Mucosa of stomach (tissue), 1 donor: ENCODE measurements at regions not wholly inside any gene's neighbourhood (a gene's known extent, or its start where the extent isn't known, plus 50 kb on each side); places are given as distances from the start of the nearest gene placed in this dataset.

Source experiments
- H3K27me3 ChIP-seq: one replicate; pipeline ENCODE4 v1.7.0; 2013; ENCODE audit warnings: mild to moderate bottlenecking, low read length; ENCODE audit not compliant: control insufficient read depth, insufficient read depth
- H3K36me3 ChIP-seq: one replicate; pipeline ENCODE4 v1.7.0; 2013; ENCODE audit warnings: low read length; ENCODE audit not compliant: control insufficient read depth, insufficient read depth
- H3K4me1 ChIP-seq: one replicate; pipeline ENCODE4 v1.7.0; 2013; ENCODE audit warnings: mild to moderate bottlenecking, low read length; ENCODE audit not compliant: control insufficient read depth, insufficient read depth
- H3K4me3 ChIP-seq: one replicate; pipeline ENCODE4 v1.7.0; 2013; ENCODE audit warnings: low read length
- H3K9ac ChIP-seq: one replicate; pipeline ENCODE4 v1.7.0; 2013; ENCODE audit warnings: mild to moderate bottlenecking, low read length, moderate library complexity
- H3K9me3 ChIP-seq: one replicate; pipeline ENCODE4 v1.7.0; 2013; ENCODE audit warnings: mild to moderate bottlenecking, low read length, moderate library complexity; ENCODE audit not compliant: control insufficient read depth
- donor health status: Pancreatic carcinoma.

- H3K36me3 ChIP-seq: no peaks in the 10 kb centered on the region
- H3K9me3 ChIP-seq: no peaks in the 10 kb centered on the region
- H3K4me1 ChIP-seq: peaks cover 20% of the 10 kb centered on the region
- no peak overlapping the region for H3K9ac ChIP-seq
- H3K27me3 ChIP-seq: no peaks in the 10 kb centered on the region
- no peak overlapping the region for H3K4me3 ChIP-seq
These were observed 189.6 kb downstream of the MYCN start for GRCh38 chr2:16129716-16130540.

GRCh38 chr2:16128746-16129610, 188.6 kb downstream of the MYCN start:
- Histone ChIP-seq H3K4me3 (no peak overlapping the region), H3K36me3 (no peaks in the 10 kb centered on the region), H3K4me1 (peaks cover 20% of the 10 kb centered on the region), H3K9ac (no peak overlapping the region), H3K27me3 (no peaks in the 10 kb centered on the region), H3K9me3 (no peaks in the 10 kb centered on the region)

GRCh38 chr2:16127958-16128357, 187.6 kb downstream of the MYCN start:
- Histone ChIP-seq H3K4me3 (no peak overlapping the region), H3K9ac (no peak overlapping the region)

GRCh38 chr2:16127276-16127940, 187.1 kb downstream of the MYCN start:
- Histone ChIP-seq H3K4me3 (no peak overlapping the region), H3K9me3 (no peaks in the 10 kb centered on the region), H3K4me1 (peaks cover 20% of the 10 kb centered on the region), H3K36me3 (no peaks in the 10 kb centered on the region), H3K9ac (no peak overlapping the region), H3K27me3 (no peaks in the 10 kb centered on the region)

More at GRCh38 chr2:16127958-16128357, 187.6 kb downstream of the MYCN start:
- peaks cover 20% of the 10 kb centered on the region for H3K4me1 ChIP-seq
- H3K9me3 ChIP-seq: no peaks in the 10 kb centered on the region
- no peaks in the 10 kb centered on the region for H3K36me3 ChIP-seq
- no peaks in the 10 kb centered on the region for H3K27me3 ChIP-seq

- Histone ChIP-seq H3K4me3 (no peak overlapping the region), H3K36me3 (no peaks in the 10 kb centered on the region), H3K4me1 (peaks cover 20% of the 10 kb centered on the region), H3K27me3 (no peaks in the 10 kb centered on the region), H3K9me3 (no peaks in the 10 kb centered on the region), H3K9ac (no peak overlapping the region)
These were observed 186.3 kb downstream of the MYCN start for GRCh38 chr2:16126517-16127275.

- Histone ChIP-seq H3K4me1 (peaks cover 20% of the 10 kb centered on the region), H3K36me3 (no peaks in the 10 kb centered on the region), H3K9me3 (no peaks in the 10 kb centered on the region), H3K27me3 (no peaks in the 10 kb centered on the region), H3K4me3 (no peak overlapping the region), H3K9ac (no peak overlapping the region)
These were observed 185.5 kb downstream of the MYCN start for GRCh38 chr2:16125614-16126516.

- H3K27me3 ChIP-seq: no peaks in the 10 kb centered on the region
- no peak overlapping the region for H3K4me3 ChIP-seq
- H3K36me3 ChIP-seq: no peaks in the 10 kb centered on the region
- H3K9me3 ChIP-seq: no peaks in the 10 kb centered on the region
- H3K9ac ChIP-seq: no peak overlapping the region
- peaks cover 20% of the 10 kb centered on the region for H3K4me1 ChIP-seq
These were observed 184.7 kb downstream of the MYCN start for GRCh38 chr2:16124881-16125613.

- no peak overlapping the region for H3K4me3 ChIP-seq
- no peak overlapping the region for H3K9ac ChIP-seq
These were observed 183.8 kb downstream of the MYCN start for GRCh38 chr2:16123856-16124780.

GRCh38 chr2:16123421-16123820, 183.1 kb downstream of the MYCN start:
- H3K4me3 ChIP-seq: no peak overlapping the region
- no peaks in the 10 kb centered on the region for H3K27me3 ChIP-seq
- peaks cover 20% of the 10 kb centered on the region for H3K4me1 ChIP-seq
- no peak overlapping the region for H3K9ac ChIP-seq
- H3K9me3 ChIP-seq: no peaks in the 10 kb centered on the region
- H3K36me3 ChIP-seq: no peaks in the 10 kb centered on the region

More at GRCh38 chr2:16123856-16124780, 183.8 kb downstream of the MYCN start:
- Histone ChIP-seq H3K4me1 (peaks cover 20% of the 10 kb centered on the region), H3K27me3 (no peaks in the 10 kb centered on the region), H3K9me3 (no peaks in the 10 kb centered on the region), H3K36me3 (no peaks in the 10 kb centered on the region)

GRCh38 chr2:16122556-16122955, 182.2 kb downstream of the MYCN start:
- Histone ChIP-seq H3K4me1 (peaks cover 16% of the 10 kb centered on the region), H3K27me3 (no peaks in the 10 kb centered on the region), H3K9ac (no peak overlapping the region), H3K4me3 (no peak overlapping the region), H3K9me3 (no peaks in the 10 kb centered on the region), H3K36me3 (no peaks in the 10 kb centered on the region)
